ENCODE measurements at regions not wholly inside any gene's neighbourhood (a gene's known extent, or its start where the extent isn't known, plus 50 kb on each side); places are given as distances from the start of the nearest gene placed in this dataset.

GRCh38 chr6:23173234-23173633 is 603.9 kb downstream of the HDGFL1 start:
- ChIA-PET POLR2A (no interaction called here), CTCF (no interaction called here)
- no peak overlapping the region for H3K4me3 ChIP-seq (ENCODE audit: low read depth, low read length)
- no peak for DNase-seq (ENCODE audit: low read depth, low spot score)
- no peak for TF ChIP-seq CTCF (IDR thresholded peaks at IDR 0.05; ENCODE audit: insufficient read depth, low read length, missing control alignments)

GRCh38 chr6:23174781-23175361 is 605.5 kb downstream of the HDGFL1 start:
- no peak overlapping the region; the same call in 1 of the 2 replicates for H3K4me3 ChIP-seq (ENCODE audit: low read depth, low read length)
- ChIA-PET POLR2A (no interaction called here), CTCF (no interaction called here)
- TF ChIP-seq CTCF (IDR thresholded peaks at IDR 0.05; ENCODE audit: insufficient read depth, low read length, missing control alignments), result no peak
- peak; percentile 90 for DNase-seq (ENCODE audit: low read depth, low spot score)

GRCh38 chr6:23175391-23175790 is 606.0 kb downstream of the HDGFL1 start:
- POLR2A ChIA-PET, result no interaction called here
- H3K4me3 ChIP-seq (ENCODE audit: low read depth, low read length), result no peak overlapping the region
- CTCF ChIA-PET, result interaction anchor here (2.1 kb wide), 1 partner anchor 239 kb away, joined by 5 read pairs; no protein-coding TSS in a partner anchor
- TF ChIP-seq CTCF (IDR thresholded peaks at IDR 0.05; ENCODE audit: insufficient read depth, low read length, missing control alignments), result no peak
- no peak for DNase-seq (ENCODE audit: low read depth, low spot score)

GRCh38 chr6:23176471-23176870 is 607.1 kb downstream of the HDGFL1 start:
- ChIA-PET POLR2A (no interaction called here), CTCF (interaction anchor here (2.1 kb wide), 1 partner anchor 238 kb away, joined by 5 read pairs; no protein-coding TSS in a partner anchor)
- no peak for TF ChIP-seq CTCF (IDR thresholded peaks at IDR 0.05; ENCODE audit: insufficient read depth, low read length, missing control alignments)

GRCh38 chr6:23176883-23177282 is 607.5 kb downstream of the HDGFL1 start:
- ChIA-PET CTCF (interaction anchor here (2.1 kb wide), 1 partner anchor 237 kb away, joined by 5 read pairs; no protein-coding TSS in a partner anchor), POLR2A (no interaction called here)
- H3K4me3 ChIP-seq (ENCODE audit: low read depth, low read length), result no peak overlapping the region
- no peak for DNase-seq (ENCODE audit: low read depth, low spot score)
- TF ChIP-seq CTCF (IDR thresholded peaks at IDR 0.05; ENCODE audit: insufficient read depth, low read length, missing control alignments), result no peak

More at GRCh38 chr6:23176471-23176870, 607.1 kb downstream of the HDGFL1 start:
- DNase-seq (ENCODE audit: low read depth, low spot score), result no peak
- H3K4me3 ChIP-seq (ENCODE audit: low read depth, low read length), result no peak overlapping the region

GRCh38 chr6:23177806-23178205 is 608.4 kb downstream of the HDGFL1 start:
- POLR2A ChIA-PET, result no interaction called here
- CTCF ChIA-PET, result no interaction called here
- no peak overlapping the region for H3K4me3 ChIP-seq (ENCODE audit: low read depth, low read length)
- TF ChIP-seq CTCF (IDR thresholded peaks at IDR 0.05; ENCODE audit: insufficient read depth, low read length, missing control alignments), result no peak
- DNase-seq (ENCODE audit: low read depth, low spot score), result no peak
